Heart left ventricle (tissue), 16 donors: ENCODE measurements at regions not wholly inside any gene's neighbourhood (a gene's known extent, or its start where the extent isn't known, plus 50 kb on each side); places are given as distances from the start of the nearest gene placed in this dataset.

Experiments used
- ATAC-seq, 4 donors: fragments of 200-7000 bp; cut with Tn5 transposase; one replicate each; pipeline ENCODE4 v1.9.1; 2020 to 2022; ENCODE audit warnings: moderate library complexity in 4 of 4, mild to moderate bottlenecking in 3 of 4, moderate number of reproducible peaks in 1 of 4
- DNase-seq, 5 donors: peaks; one replicate each; pipeline ENCODE4 v3.0.0-alpha.2; 2020
- H3K27ac ChIP-seq, 12 donors: fragments of 200-600 bp; sonication (generic) in 4 of 12; one replicate each; pipeline versions ENCODE4 v1.5.0 to v1.8.0; 2016 to 2022; ENCODE audit warnings: mild to moderate bottlenecking in 2 of 12
- H3K27me3 ChIP-seq, 9 donors: fragments of 200-600 bp; sonication (generic) in 2 of 9; one replicate each; pipeline versions ENCODE4 v1.5.1 to v1.8.0; 2016 to 2022; ENCODE audit warnings: mild to moderate bottlenecking in 3 of 9
- H3K36me3 ChIP-seq, 9 donors: fragments of 200-600 bp; sonication (generic) in 2 of 9; one replicate each; pipeline versions ENCODE4 v1.5.0 to v1.8.0; 2018 to 2022; ENCODE audit warnings: mild to moderate bottlenecking in 2 of 9
- H3K4me1 ChIP-seq, 12 donors: fragments of 200-600 bp; sonication (generic) in 4 of 12; one replicate each; pipeline versions ENCODE4 v1.5.0 to v1.8.0; 2016 to 2022; ENCODE audit warnings: mild to moderate bottlenecking in 3 of 12
- H3K4me3 ChIP-seq, 12 donors: fragments of 200-600 bp; sonication (generic) in 4 of 12; one replicate each; pipeline versions ENCODE4 v1.5.0 to v1.8.0; 2017 to 2022; ENCODE audit warnings: mild to moderate bottlenecking in 9 of 12, moderate library complexity in 4 of 12
- H3K9me3 ChIP-seq, 12 donors: fragments of 200-600 bp; sonication (generic) in 4 of 12; one replicate each; pipeline versions ENCODE4 v1.5.0 to v1.8.0; 2016 to 2022; ENCODE audit warnings: mild to moderate bottlenecking in 1 of 12
- POLR2A ChIP-seq, 2 donors: fragments of 450-650 bp; IDR thresholded peaks; one replicate each; pipeline ENCODE4 v1.6.1; 2017; ENCODE audit warnings: antibody characterized with exemption in 2 of 2, mild to moderate bottlenecking in 2 of 2, moderate library complexity in 2 of 2
- WGBS, 4 donors: extraction: QIAGEN DNeasy Blood & Tissue Kit in 2 of 4; methylation state at CpG; one replicate each; pipeline versions ENCODE4 v1.1.5 to v1.1.7; 2013 to 2018; 5-methylcytosine and 5-hydroxymethylcytosine counted together
- intact Hi-C, 10 donors: fragments of 100-400 bp; cut with DNase I; formaldehyde crosslinking; loops; one replicate each; pipeline versions ENCODE4 v1.11.1 to v1.14.2; 2022
- TF ChIP-seq, protein P1 (sequence below), 12 donors: fragments of 200-600 bp; sonication (generic) in 4 of 12; IDR thresholded peaks; one replicate each; pipeline versions ENCODE4 v1.5.0 to v1.8.0; 2018 to 2022; ENCODE audit warnings: antibody characterized with exemption in 12 of 12, mild to moderate bottlenecking in 5 of 12
- donor health status: ischemic (EF 13 %, LVEDD 7.1; RV severe dilation, severe dysfunction).
- donor health status: healthy with polysubstance abuse.
- donor health status: DM: no; HTN: yes; CAD: no.
- donor health status: DM: no; HTN: no; CAD: no.
- donor health status: ischemic (EF 25% LVEDD 6.9; RV normal size, moderate dysfunction).
- donor health status: ischemic (EF 25% LVEDD 5.7; RV mildly dilated, moderate dysfunction).
- donor health status: healthy.
- donor health status: DM: yes; HTN: yes; CAD: no.
- donor health status: ischemic (EF 35%, LVEDD 5.7; RV mildly dilated, moderate dysfunction).
- donor health status: nonischemic (EF 11% LVEDD 7.7; RV severe dilation, severe dysfunction).
- donor health status: DM: yes; HTN: yes; CAD: no.
- donor health status: PGD.
- donor health status: ischemic (EF 29% LVEDD 5.4; RV normal size, mild dysfunction).
- donor health status: nonischemic (EF 23%, LVEDD 6.1; RV moderate dilation, normal function).

DNA sequence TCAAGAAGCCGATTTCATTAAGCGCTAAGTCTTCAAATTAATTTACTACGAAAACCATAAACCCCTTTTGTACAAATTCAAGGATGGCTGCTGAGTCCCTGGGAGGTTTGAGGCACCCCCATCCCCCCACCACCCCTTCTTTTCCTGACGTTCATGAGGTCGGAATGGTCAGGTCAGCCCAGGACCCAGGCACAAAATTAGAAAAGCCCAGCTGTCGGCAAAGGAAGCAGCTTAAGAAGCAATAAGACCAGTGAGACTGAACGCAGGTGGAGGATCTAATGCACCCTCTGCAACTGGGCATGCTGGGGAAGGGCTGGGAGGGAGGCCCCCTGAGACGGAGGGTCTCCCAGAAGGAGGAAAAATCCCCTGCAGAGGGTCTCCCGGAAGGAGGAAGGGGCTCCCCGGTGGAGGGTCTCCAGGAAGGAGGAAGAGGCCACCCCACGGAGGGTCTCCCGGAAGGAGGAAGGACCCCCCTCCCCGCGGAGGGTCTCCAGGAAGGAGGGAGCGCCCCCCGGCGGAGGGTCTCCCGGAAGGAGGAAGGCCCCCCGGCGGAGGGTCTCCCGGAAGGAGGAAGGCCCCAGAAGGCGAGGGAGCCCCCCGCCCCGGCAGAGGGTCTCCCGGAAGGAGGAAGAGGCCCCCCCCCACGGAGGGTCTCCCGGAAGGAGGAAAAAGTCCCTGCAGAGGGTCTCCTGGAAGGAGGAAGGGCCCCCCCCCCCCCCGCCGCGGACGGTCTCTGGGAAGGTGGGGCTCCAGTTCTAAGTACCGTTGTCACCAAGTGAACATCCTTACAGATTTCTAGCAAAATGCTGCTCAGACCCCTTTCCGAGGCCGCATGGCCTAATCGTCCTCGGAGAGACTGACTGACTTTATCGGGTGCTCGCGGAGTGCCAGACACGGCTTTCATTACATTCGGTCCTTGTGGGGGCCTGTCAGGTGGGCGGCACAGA is 74.4 kb upstream of the FCN1 start:
- Histone ChIP-seq H3K27ac (no peak overlapping the region), H3K9me3 (peaks cover 0 to 8% (median 4%) of the 10 kb centered on the region in 12 donors), H3K4me3 (no peak overlapping the region), H3K4me1 (no peaks in the 10 kb centered on the region), H3K36me3 (no peaks in the 10 kb centered on the region), H3K27me3 (peaks cover 0 to 5% (median 0%) of the 10 kb centered on the region in 9 donors)
- no peak for TF ChIP-seq POLR2A (IDR thresholded peaks at IDR 0.05)
- TF ChIP-seq, protein P1, sequence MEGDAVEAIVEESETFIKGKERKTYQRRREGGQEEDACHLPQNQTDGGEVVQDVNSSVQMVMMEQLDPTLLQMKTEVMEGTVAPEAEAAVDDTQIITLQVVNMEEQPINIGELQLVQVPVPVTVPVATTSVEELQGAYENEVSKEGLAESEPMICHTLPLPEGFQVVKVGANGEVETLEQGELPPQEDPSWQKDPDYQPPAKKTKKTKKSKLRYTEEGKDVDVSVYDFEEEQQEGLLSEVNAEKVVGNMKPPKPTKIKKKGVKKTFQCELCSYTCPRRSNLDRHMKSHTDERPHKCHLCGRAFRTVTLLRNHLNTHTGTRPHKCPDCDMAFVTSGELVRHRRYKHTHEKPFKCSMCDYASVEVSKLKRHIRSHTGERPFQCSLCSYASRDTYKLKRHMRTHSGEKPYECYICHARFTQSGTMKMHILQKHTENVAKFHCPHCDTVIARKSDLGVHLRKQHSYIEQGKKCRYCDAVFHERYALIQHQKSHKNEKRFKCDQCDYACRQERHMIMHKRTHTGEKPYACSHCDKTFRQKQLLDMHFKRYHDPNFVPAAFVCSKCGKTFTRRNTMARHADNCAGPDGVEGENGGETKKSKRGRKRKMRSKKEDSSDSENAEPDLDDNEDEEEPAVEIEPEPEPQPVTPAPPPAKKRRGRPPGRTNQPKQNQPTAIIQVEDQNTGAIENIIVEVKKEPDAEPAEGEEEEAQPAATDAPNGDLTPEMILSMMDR (IDR thresholded peaks at IDR 0.05): no peak
- WGBS, 4 donors: 70 to 78% (median 73%) methylated on average over 30 to 42 of the region's 42 CpGs
- ATAC-seq: no peak
- no peak for DNase-seq
- intact Hi-C loops: no loop called here

DNA sequence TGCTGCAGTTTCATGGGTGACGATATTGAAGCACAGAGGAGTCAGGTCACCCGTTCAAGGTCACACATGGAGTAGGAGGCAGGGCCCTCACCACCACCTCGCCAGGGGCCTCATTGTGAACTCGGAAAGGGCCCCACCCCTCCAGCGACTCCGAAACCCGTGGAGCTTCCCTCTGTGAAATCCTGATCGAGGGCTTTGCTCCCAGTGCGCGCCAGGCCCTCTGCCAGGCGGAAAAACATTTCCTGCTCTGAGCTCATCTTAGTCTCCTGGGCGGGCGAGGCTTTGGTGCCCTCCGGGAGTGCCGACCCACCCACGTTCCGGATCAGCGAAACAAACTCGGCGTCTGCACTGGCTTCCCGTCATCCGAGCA is 75.0 kb upstream of the FCN1 start:
- no peak overlapping the region for H3K27ac ChIP-seq
- peak overlapping the region in 1 of 12 donors; percentile 16 for H3K4me3 ChIP-seq
- 46 to 64% (median 60%) methylated on average over 22 of the region's 22 CpGs for WGBS, 4 donors
- no peak for TF ChIP-seq POLR2A (IDR thresholded peaks at IDR 0.05)
- TF ChIP-seq, protein P1 (IDR thresholded peaks at IDR 0.05): no peak
- DNase-seq: peak in 1 of 5 donors; percentile 37
- ATAC-seq: peak in 1 of 4 donors; percentile 28
- peaks cover 0 to 3% (median 0%) of the 10 kb centered on the region in 9 donors for H3K27me3 ChIP-seq
- H3K36me3 ChIP-seq: no peaks in the 10 kb centered on the region
- H3K9me3 ChIP-seq: peaks cover 0 to 1% (median 0%) of the 10 kb centered on the region in 12 donors
- no peaks in the 10 kb centered on the region for H3K4me1 ChIP-seq
- intact Hi-C loops: no loop called here

DNA sequence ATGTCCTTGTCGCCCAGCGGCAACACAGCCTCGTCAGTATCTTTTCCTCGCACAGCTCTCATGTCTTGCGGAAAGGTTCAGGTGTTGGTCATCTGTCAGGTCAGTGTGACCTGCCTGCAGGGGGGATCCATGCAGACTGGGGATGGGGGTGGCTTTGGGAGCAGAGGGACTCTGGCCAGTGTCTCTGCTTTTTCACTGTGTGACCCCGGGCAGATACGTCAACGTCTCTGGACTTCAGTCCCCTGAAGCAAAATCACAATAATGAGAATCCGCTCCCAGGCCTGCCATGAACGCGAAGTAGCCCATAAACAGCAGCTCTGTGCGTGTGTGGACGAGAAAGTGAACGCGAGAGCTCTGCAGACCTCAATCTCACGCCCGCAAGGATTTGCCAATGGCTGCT is 75.7 kb upstream of the FCN1 start:
- intact Hi-C loops: no loop called here
- no peaks in the 10 kb centered on the region for H3K36me3 ChIP-seq
- no peak for TF ChIP-seq POLR2A (IDR thresholded peaks at IDR 0.05)
- TF ChIP-seq, protein P1 (IDR thresholded peaks at IDR 0.05): no peak
- no peak overlapping the region for H3K27ac ChIP-seq
- H3K27me3 ChIP-seq: no peaks in the 10 kb centered on the region
- DNase-seq (no peak), ATAC-seq (no peak)
- no peaks in the 10 kb centered on the region for H3K4me1 ChIP-seq
- WGBS, 4 donors: 86 to 93% (median 91%) methylated on average over 17 of the region's 17 CpGs
- no peak overlapping the region for H3K4me3 ChIP-seq
- H3K9me3 ChIP-seq: no peaks in the 10 kb centered on the region

DNA sequence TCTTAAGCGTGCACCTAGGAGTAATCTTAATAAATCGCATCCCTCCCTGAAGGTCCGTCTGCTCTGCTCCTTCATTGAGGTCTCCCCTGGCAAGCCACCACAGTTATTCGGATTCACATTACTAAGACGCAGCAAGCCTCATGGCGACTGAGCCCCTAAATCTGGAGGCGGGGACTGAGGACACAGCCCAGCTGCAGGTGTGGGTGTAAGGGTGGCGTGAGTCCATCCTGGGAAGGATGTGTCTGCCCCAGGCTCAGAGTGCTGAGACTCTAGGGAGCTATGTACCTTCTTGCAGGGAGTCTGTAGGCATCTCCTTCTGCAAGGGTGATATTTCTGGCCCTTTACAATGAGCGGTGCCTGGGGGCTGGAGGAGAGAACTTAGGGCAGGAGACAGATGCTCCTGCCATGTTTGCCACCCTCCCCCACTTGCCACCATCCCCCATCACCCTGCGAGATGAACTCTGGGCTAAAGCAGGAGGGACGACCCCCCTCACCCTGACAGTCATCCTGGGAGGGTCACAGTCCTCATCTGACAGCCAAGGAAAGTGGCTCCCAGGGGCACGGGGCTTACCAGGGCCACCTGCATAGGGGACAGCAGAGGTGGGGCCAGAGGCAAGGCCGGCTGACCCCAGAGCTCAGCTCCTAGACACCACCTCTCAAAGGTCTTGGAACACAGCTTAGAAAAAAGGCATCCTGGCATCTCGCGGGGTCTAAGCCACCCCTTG is 76.4 kb upstream of the FCN1 start:
- H3K27ac ChIP-seq: no peak overlapping the region
- intact Hi-C loops: no loop called here
- no peaks in the 10 kb centered on the region for H3K36me3 ChIP-seq
- peak in 1 of 4 donors; percentile 21 for ATAC-seq
- no peaks in the 10 kb centered on the region for H3K9me3 ChIP-seq
- no peaks in the 10 kb centered on the region for H3K27me3 ChIP-seq
- 84 to 90% (median 85%) methylated on average over 15 of the region's 15 CpGs for WGBS, 4 donors
- TF ChIP-seq, protein P1 (IDR thresholded peaks at IDR 0.05): no peak
- no peak for TF ChIP-seq POLR2A (IDR thresholded peaks at IDR 0.05)
- no peak for DNase-seq
- H3K4me1 ChIP-seq: no peaks in the 10 kb centered on the region
- no peak overlapping the region for H3K4me3 ChIP-seq
